ENCODE measurements at regions not wholly inside any gene's neighbourhood (a gene's known extent, or its start where the extent isn't known, plus 50 kb on each side); places are given as distances from the start of the nearest gene placed in this dataset.

GRCh38 chr2:220673151-220673874, 898.8 kb downstream of the EPHA4 start:
- Mint-ChIP-seq H3K27me3 (ENCODE audit: low read depth) (peaks cover 22% of the 10 kb centered on the region), H3K4me1 (peaks cover 6% of the 10 kb centered on the region), H3K36me3 (peaks cover 9% of the 10 kb centered on the region), H3K27ac (no peak overlapping the region), H3K9me3 (peaks cover 15% of the 10 kb centered on the region), H3K4me3 (no peak overlapping the region)
- TF ChIP-seq CDX4 (CRISPR knock-in tag; IDR thresholded peaks at IDR 0.05; ENCODE audit: borderline replicate concordance), result no peak
- no peak for TF ChIP-seq FOXJ3 (CRISPR knock-in tag; IDR thresholded peaks at IDR 0.05; ENCODE audit: borderline replicate concordance)
- CTCF ChIA-PET, result no interaction called here
- POLR2A ChIA-PET, result no interaction called here
- no peak for ATAC-seq
- no peak for DNase-seq (ENCODE audit: low spot score)

DNA sequence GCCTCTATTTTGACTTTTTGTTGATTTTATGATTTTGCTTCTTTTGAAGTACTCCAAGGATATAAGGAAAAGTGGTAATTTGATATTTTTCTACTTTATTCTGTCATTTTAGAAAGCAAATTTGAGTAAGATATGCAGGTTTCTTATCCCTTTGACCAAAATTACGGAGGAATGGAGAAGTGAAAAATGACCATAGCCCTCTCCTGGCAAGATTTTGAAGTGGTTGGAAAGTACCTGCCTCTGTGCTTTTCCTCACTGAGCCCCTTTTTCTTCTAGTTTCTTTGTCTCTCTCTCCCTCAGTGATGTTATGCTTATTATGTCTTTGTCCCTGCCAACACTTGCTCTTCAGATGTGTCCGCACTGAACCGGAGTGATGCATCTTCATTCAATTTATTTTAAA, 898.1 kb downstream of the EPHA4 start:
- Mint-ChIP-seq H3K27me3 (ENCODE audit: low read depth) (peaks cover 15% of the 10 kb centered on the region), H3K4me3 (no peak overlapping the region), H3K36me3 (peaks cover 7% of the 10 kb centered on the region), H3K27ac (no peak overlapping the region), H3K9me3 (peaks cover 8% of the 10 kb centered on the region), H3K4me1 (peaks cover 6% of the 10 kb centered on the region)
- POLR2A ChIA-PET, result no interaction called here
- CTCF ChIA-PET, result interaction anchor here (1.1 to 1.3 kb wide), 2 partner anchors 677 to 900 kb away, joined by 3 to 4 read pairs; no protein-coding TSS in a partner anchor
- DNase-seq (ENCODE audit: low spot score) (no peak), ATAC-seq (no peak)
- TF ChIP-seq STAT6 (CRISPR knock-in tag; conservative IDR thresholded peaks at IDR 0.05; ENCODE audit: low read depth) (no peak), FOXP1 (CRISPR knock-in tag; IDR thresholded peaks at IDR 0.05; ENCODE audit: borderline replicate concordance) (no peak), CBFB (CRISPR knock-in tag; IDR thresholded peaks at IDR 0.05; ENCODE audit: low read depth) (no peak), USF2 (CRISPR knock-in tag; IDR thresholded peaks at IDR 0.05) (no peak), ARID4B (CRISPR knock-in tag; IDR thresholded peaks at IDR 0.05; ENCODE audit: borderline replicate concordance) (no peak), TCF7 (CRISPR knock-in tag; IDR thresholded peaks at IDR 0.05; ENCODE audit: low read depth) (no peak), NFE2L1 (CRISPR knock-in tag; IDR thresholded peaks at IDR 0.05) (no peak), ERG (CRISPR knock-in tag; IDR thresholded peaks at IDR 0.05) (no peak), RORB (CRISPR knock-in tag; IDR thresholded peaks at IDR 0.05) (no peak), JAZF1 (CRISPR knock-in tag; IDR thresholded peaks at IDR 0.05) (no peak), ZBTB43 (CRISPR knock-in tag; IDR thresholded peaks at IDR 0.05) (no peak), ZNF671 (CRISPR knock-in tag; IDR thresholded peaks at IDR 0.05) (no peak), NR3C1 (CRISPR knock-in tag; conservative IDR thresholded peaks at IDR 0.05; ENCODE audit: low read depth) (no peak)
- TF ChIP-seq, protein P1, sequence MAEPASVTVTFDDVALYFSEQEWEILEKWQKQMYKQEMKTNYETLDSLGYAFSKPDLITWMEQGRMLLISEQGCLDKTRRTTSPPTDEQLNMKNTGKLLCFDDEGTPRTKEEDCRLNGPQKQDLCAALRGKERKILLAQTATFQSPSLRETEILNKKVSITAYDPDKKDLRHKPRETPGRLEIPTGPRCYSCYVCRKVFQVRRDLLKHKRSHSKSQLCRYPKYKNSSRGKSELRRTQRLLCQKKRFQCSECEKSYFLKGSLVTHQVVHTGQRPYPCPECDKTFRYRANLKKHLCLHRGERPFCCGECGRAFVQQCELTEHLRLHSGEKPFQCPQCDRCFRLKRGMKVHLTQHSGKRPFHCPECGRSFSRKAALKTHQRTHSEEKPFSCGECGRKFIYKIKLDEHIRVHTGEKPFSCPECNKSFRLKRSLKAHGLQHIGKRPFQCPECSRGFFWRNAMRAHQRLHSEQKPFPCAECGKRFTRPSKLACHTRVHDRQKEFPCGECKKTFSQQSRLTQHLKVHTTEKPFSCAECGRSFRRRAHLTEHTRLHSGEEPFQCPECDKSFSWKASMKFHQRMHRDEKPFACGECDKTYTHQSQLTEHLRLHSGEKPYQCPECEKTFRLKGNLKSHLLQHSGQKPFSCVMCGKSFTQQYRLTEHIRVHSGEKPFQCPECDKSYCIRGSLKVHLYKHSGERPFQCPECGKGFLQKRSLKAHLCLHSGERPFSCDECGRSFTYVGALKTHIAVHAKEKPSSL (CRISPR knock-in tag; conservative IDR thresholded peaks at IDR 0.05), result no peak
- TF ChIP-seq, protein P2, sequence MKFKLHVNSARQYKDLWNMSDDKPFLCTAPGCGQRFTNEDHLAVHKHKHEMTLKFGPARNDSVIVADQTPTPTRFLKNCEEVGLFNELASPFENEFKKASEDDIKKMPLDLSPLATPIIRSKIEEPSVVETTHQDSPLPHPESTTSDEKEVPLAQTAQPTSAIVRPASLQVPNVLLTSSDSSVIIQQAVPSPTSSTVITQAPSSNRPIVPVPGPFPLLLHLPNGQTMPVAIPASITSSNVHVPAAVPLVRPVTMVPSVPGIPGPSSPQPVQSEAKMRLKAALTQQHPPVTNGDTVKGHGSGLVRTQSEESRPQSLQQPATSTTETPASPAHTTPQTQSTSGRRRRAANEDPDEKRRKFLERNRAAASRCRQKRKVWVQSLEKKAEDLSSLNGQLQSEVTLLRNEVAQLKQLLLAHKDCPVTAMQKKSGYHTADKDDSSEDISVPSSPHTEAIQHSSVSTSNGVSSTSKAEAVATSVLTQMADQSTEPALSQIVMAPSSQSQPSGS (CRISPR knock-in tag; IDR thresholded peaks at IDR 0.05; ENCODE audit: borderline replicate concordance, low read depth), result no peak

Data from WTC11 (cell line).